Left kidney (tissue), 1 donor: ENCODE measurements at regions not wholly inside any gene's neighbourhood (a gene's known extent, or its start where the extent isn't known, plus 50 kb on each side); places are given as distances from the start of the nearest gene placed in this dataset.
"Not testable (repeated sequence)": the region's sequence is repeated elsewhere in the genome, so short reads cannot be mapped to it uniquely, and the experiment has no call there.

Experiments
- DNase-seq: peaks from one replicate; pipeline ENCODE4 v3.0.0-alpha.2; 2013

GRCh38 chr10:65367706-65368105 is 1558.1 kb upstream of the LRRTM3 start:
- no peak for DNase-seq

- DNase-seq = no peak
These were observed 1550.3 kb upstream of the LRRTM3 start for GRCh38 chr10:65375528-65375927.

DNA sequence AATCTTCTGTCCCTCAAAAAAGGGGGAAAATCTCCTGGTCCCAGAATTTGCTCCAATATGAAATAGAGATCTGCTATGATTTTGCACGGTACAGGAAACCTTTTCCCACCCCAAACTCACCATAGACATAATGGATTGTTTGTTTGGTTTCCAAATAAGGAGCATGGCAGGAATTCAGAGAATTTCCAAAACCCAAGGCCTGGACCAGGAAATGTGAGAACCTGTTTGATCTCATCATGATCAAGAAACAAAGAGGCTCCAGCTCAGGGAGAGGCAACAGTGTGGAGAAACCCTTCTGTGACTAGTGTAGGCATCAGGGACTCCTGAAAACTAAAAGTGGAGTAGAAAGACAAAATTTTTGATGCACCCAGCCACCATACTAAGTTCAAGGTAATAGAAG is 1548.1 kb upstream of the LRRTM3 start:
- DNase-seq = no peak

GRCh38 chr10:65394502-65395297 is 1531.1 kb upstream of the LRRTM3 start:
- no peak for DNase-seq

DNA sequence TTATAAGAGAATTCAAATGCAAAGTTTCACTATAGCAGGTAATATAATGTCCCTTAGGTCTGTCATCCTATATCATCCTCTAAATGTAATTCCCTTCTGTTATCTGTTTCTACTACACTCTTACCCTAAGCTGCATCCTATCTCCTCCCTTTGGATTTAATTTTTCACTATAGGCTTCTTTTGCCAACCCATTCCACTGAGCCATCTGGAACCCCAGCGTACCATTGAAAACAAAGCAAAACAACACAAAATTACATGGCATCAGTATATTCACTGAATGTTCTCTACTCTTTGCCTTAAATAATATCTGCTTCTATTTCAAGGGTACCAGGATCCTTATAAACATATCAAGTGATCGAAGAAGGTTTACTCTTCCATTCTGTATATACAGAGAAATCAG is 1530.2 kb upstream of the LRRTM3 start:
- no peak for DNase-seq

GRCh38 chr10:65396997-65397396 is 1528.8 kb upstream of the LRRTM3 start:
- no peak for DNase-seq

DNA sequence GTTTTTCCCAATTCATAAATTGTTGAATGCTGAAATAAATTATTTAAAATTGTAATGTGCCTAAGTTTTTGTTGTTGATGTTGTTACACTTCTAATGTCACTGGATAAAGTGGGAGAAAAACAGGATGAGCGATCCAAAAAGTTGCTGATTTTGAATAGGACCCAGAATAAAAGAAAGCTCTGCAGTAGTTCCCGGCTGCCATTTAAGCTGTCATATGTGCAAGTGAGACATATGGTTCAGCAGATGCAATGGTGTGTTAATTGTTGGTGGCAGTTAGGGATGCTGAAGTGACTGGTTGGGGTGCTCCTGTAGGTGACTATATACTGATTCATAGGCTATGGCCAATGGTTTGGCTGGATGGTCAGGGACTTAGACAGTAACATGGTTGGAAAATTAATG is 1517.4 kb upstream of the LRRTM3 start:
- DNase-seq = no peak

DNA sequence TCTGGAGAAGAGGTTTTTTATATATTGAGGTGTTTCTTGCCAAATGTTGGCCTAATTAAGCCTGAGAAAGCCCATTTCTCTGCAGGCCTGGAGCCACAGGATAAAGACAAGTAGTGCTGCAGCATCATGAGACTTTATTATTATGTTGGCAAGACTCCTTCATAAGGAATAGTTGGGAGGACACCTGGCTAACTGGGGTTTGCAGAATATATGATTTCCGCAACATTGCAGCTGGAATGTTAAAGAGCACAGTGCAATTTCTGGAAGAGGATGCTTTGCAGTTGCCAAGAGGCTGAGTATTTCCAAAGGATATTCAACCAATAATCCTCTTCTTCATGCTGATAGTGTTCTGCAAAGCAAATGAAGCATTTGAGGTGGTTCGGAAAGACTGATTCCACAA is 1512.8 kb upstream of the LRRTM3 start:
- DNase-seq = no peak

DNA sequence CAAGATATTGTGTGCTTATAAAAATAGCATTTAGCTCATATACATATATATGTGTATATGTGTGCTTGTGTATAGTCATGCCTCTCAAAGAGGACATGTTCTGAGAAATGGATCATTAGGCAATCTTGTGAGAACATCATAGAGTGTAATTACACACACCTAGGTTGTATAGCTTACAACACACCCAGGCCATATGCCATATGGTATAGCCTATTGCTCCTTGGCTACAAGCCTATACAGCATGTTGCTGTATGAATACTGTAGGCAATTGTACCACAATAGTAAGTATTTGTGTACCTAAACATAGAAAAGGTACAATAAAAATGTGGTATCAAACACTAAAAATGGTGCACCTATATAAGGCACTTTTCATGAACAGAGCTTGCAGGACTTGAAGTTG is 1510.5 kb upstream of the LRRTM3 start:
- DNase-seq = no peak

GRCh38 chr10:65416094-65416493 is 1509.7 kb upstream of the LRRTM3 start:
- DNase-seq = no peak

DNA sequence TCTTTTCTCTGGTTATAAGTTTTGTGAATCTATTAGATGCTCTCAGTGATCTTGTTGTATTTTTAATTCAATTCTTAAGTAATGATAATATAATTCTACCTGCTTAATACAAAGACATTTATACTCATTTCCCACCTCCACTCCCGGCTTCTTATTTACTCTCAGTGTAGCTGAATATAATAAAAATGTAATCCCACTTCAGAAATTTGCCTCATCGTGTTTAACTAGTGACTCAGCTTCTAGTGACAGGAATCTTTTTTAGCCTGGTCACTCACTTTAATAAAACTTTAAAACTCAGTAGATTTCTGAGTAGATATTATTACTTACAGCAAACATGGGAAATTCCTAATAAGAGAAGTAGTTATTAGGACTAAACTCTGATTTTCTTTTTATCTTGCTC is 1506.2 kb upstream of the LRRTM3 start:
- no peak for DNase-seq

DNA sequence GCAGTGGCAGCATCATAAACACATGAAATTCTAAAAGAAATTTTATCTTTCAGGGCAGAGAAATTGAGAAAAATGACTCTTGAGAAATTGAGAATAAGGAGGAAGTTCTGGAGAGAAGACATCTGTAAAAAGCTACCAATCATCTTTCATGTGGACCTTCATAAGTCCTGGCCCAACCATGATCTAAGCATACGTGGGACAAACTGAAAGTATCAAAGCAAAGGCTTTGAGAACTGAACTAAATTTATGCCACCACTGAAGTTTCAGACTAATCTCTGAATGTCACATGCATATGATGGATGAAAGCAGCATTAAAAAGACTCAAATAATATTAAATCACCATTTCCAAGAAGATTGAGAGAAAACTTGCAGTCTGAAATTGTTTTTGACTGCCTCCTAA is 1502.8 kb upstream of the LRRTM3 start:
- DNase-seq = no peak

GRCh38 chr10:65429381-65429780 is 1496.5 kb upstream of the LRRTM3 start:
- DNase-seq = not testable (repeated sequence)

GRCh38 chr10:65430979-65431378 is 1494.9 kb upstream of the LRRTM3 start:
- no peak for DNase-seq

DNA sequence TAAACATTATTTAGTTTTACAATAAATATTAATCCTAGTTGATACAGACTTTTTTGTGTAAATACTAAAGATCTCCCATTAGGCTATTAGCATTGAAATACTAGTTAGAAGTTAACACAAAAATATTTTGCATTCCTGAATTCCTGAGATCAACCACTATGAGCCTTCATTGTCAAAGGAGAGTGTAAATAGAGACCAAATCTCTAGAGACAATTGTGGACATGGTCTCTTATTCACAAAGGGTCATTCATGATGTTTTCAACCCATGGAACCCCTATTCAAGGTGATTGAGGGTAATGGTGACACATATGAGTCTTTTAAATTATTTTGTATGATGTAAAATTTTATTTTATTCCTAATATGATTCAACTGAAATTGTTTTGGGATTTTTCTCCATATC is 1454.8 kb upstream of the LRRTM3 start:
- no peak for DNase-seq

- DNase-seq = no peak
These were observed 1443.0 kb upstream of the LRRTM3 start for GRCh38 chr10:65482848-65483247.

DNA sequence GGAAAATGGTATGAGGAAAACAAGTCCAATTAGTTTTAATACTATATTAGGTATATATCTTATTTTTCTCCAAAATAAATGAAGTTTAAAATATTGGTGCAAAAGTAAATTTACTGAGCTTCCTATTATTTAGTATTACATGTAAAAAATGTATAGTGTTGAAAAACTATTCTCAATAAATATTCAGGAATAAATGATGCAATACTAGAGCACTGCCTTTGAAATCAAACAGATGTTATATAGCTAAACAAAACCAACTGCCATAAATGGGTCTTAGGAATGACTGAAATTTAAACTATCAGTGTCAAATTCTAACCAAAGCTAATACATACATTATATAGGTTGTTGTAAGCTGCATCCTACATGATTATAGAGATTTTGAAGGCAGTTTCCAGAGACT is 1434.0 kb upstream of the LRRTM3 start:
- no peak for DNase-seq

DNA sequence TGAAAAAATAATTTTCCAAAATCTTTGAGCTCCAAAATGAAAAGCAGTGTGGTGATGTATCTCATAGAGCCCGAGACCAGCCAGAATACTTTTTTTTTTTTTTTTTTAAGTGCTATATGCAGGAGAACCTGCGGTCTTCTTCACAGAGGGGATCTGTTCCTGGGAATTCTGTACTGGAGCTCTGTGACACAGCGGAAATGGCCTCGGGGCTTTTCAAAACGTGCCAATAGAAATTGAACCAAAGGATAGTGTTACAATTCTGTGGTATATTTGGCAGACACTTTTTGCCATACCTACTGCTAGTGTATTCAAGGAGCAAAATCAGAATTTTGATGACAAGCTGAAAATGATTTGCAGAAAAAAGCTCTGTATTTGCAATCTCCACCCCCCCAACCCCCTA is 1429.3 kb upstream of the LRRTM3 start:
- no peak for DNase-seq

DNA sequence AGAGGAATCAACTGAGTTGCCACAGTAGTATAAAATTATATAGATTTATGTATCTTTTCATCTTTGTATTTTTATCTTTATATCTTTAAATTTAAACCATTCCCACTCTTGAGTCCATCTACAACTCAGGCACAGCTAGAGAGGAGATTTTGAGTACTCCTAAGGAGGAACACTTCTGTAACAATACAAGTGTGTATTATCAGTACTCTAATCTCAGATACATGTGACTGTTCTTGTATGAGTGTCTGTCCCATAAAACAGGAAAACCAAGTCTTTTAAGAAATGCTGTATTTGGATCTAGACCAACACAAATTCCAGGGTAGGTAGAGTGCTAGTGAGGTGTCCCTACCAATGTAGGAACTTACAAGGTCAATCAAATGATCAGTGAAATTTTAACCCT is 1428.0 kb upstream of the LRRTM3 start:
- DNase-seq = no peak

GRCh38 chr10:65500716-65501115 is 1425.1 kb upstream of the LRRTM3 start:
- DNase-seq = no peak

GRCh38 chr10:65501259-65501658 is 1424.6 kb upstream of the LRRTM3 start:
- DNase-seq = no peak

DNA sequence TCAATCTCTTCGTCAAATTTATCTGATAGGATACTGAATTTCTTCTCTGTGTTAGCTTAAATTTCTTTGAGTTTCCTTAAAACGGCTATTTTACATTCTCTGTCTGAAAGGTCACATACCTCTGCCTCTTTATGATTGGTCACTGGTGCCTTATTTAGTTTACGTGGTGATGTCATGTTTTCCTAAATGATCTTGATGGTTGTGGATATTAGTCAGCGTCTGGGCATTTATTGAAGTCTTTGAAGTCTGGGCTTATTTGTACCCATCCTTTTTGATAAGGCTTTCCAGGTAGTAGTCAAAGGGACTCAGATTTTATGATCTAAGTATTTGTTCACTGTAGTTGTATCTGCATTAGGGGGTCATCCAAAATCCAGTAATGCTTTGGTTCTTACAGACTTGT is 1407.5 kb upstream of the LRRTM3 start:
- DNase-seq = no peak

DNA sequence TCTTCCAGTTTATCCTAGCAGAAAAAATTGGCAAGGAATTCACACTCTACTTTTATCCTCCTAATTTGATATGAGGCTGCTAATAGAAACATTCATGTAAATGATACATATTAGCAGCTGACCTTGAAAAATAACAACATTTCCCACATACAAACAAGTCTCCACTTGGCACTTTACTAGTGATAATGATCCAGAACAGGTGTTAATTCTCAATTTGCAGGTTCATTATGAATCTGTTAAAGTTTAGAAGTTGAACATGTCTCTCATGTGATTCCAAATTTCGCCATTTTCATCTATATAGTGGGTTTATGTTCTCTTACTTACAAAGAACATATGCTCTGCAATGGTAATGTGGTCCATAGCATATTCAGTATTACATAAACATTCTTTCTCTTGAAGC is 1396.8 kb upstream of the LRRTM3 start:
- DNase-seq = no peak

GRCh38 chr10:65531545-65531944 is 1394.3 kb upstream of the LRRTM3 start:
- no peak for DNase-seq

DNA sequence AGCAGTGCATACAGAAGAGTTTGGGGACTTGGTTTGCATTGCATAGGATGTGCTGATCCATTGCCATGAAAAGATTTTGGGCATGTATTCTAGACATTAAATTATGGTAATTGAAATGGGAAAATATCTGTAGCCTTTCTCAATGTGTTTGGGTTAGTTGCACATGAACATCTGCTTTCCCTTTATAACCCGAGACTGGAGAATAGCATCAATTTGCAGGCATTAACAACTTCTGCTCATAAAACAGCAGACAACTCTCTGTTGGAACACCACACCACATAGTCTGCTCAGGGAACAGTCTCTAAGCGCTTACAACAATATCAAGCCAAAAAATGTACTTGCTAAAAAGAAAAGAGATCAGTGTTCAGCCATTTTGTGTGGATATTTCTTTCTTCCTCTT is 1391.1 kb upstream of the LRRTM3 start:
- no peak for DNase-seq
